Activated CD8-positive, alpha-beta memory T cell treated with anti-CD3 and anti-CD28 coated beads, Interleukin-2, amount 50 U/mL, for 4 hours (primary cell): ENCODE measurements at regions not wholly inside any gene's neighbourhood (a gene's known extent, or its start where the extent isn't known, plus 50 kb on each side); places are given as distances from the start of the nearest gene placed in this dataset.

Experiments
- DNase-seq: peaks from one replicate; pipeline ENCODE4 v3.0.0-alpha.2; 2020

- DNase-seq = no peak
These were observed 1755.5 kb downstream of the PCDH19 start for GRCh38 chrX:98654565-98654964.
